Activated CD4-positive, alpha-beta memory T cell treated with anti-CD3 and anti-CD28 coated beads for 36 hours (primary cell): ENCODE measurements at regions not wholly inside any gene's neighbourhood (a gene's known extent, or its start where the extent isn't known, plus 50 kb on each side); places are given as distances from the start of the nearest gene placed in this dataset.

Source experiments
- CTCF ChIA-PET: fragments of 350-600 bp; sonication (Branson Sonifier 250); formaldehyde crosslinking; loops from one replicate; lab custom pipeline; 2021; ENCODE audit warnings: antibody characterized with exemption, inconsistent platforms; lab: Charles Lee
- POLR2A ChIA-PET: fragments of 350-600 bp; sonication (Branson Sonifier 250); formaldehyde crosslinking; loops from one replicate; lab custom pipeline; 2021; ENCODE audit warnings: antibody characterized with exemption; lab: Charles Lee
- DNase-seq: peaks from one replicate; pipeline ENCODE4 v3.0.0-alpha.2; 2020
- H3K27ac Mint-ChIP-seq: one replicate; pipeline ENCODE4 v1.8.0; 2021; ENCODE audit warnings: mixed read lengths
- H3K27me3 Mint-ChIP-seq: one replicate; pipeline ENCODE4 v1.8.0; 2021; ENCODE audit warnings: mixed read lengths
- H3K36me3 Mint-ChIP-seq: one replicate; pipeline ENCODE4 v1.8.0; 2021; ENCODE audit warnings: mixed read lengths
- H3K4me1 Mint-ChIP-seq: one replicate; pipeline ENCODE4 v1.8.0; 2021; ENCODE audit warnings: low read depth, mixed read lengths
- H3K4me3 Mint-ChIP-seq: one replicate; pipeline ENCODE4 v1.8.0; 2021; ENCODE audit warnings: mild to moderate bottlenecking, mixed read lengths
- H3K9me3 Mint-ChIP-seq: one replicate; pipeline ENCODE4 v1.8.0; 2021; ENCODE audit warnings: mixed read lengths
- intact Hi-C: fragments of 100-400 bp; cut with micrococcal nuclease; formaldehyde crosslinking; loops from one replicate; pipeline ENCODE4 v1.15.1; 2023

DNA sequence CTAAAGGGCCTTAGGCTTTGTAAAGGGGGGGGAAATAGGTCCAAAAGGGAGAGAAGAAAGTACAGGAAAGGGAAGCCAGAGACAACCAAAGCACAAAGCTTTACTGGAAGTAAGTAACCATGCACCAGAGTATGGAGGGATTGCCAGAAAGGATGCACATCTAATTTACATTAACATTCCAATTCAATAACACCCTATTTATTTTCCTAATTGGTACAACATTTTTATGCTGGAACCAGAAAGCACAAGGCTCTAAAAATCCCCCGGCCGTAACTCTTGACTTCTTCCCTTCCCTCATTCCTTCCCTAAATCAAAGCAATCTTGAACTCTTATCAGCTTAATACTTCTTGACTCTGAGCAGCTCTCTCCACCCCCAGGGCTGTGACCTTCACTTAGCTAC lies 400.0 kb upstream of the CELF2 start:
- no peak for DNase-seq
- Mint-ChIP-seq H3K4me3 (no peak overlapping the region), H3K27me3 (peaks cover 3% of the 10 kb centered on the region), H3K36me3 (no peaks in the 10 kb centered on the region), H3K4me1 (no peaks in the 10 kb centered on the region), H3K27ac (no peak overlapping the region), H3K9me3 (no peaks in the 10 kb centered on the region)
- ChIA-PET POLR2A (no interaction called here), CTCF (no interaction called here)
- intact Hi-C loops = no loop called here

DNA sequence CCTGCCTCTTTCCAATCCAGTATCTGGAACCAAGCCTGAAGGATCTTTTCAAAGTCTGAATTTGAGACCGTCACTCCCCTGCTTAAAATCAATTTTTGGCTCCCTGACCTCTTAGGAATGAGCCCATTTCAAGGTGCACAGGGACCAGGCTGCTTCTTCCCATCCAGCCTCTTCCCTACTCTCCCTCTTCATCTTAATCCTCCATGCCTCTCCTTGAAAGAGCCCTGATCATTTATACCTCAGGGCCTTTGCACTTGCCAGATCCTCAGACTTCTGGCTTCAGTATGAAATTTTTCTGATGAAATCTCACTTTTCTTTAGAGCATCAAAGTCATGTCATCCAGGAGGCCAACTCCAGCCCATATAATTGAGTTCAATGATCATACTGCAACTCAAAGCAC lies 399.5 kb upstream of the CELF2 start:
- Mint-ChIP-seq H3K27me3 (peaks cover 3% of the 10 kb centered on the region), H3K27ac (no peak overlapping the region), H3K9me3 (no peaks in the 10 kb centered on the region), H3K4me1 (no peaks in the 10 kb centered on the region), H3K4me3 (no peak overlapping the region), H3K36me3 (no peaks in the 10 kb centered on the region)
- DNase-seq = no peak
- POLR2A ChIA-PET = no interaction called here
- CTCF ChIA-PET = no interaction called here
- intact Hi-C loops = no loop called here

DNA sequence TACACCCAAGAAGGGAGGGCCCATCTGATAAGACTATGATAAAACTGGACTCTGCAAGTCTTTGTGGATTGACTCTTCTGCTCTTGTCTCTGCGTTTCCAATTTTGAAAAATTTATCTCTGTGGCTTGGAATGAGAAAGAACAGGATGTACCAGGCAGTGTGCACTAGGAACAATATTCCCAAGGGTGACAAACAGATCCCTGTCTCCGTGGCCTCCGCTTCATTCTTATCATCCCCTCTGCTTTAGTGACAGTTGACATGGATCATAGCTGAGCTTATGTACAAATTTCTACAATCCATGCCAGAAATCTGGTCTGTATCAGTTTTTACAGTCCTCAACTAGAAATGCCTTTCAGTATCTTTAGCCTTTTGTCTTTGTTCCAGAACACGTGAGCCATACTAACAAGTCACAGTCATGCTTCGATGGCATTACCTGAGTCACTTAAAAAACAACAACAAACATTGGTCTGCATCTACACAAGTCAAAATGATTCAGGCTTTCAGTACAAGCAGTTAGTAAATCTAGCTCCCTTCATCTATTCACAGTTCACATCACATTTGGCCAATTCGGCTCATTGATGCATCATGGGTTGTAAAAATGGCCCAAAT lies 393.6 kb upstream of the CELF2 start:
- Mint-ChIP-seq H3K4me3 (no peak overlapping the region), H3K27ac (no peak overlapping the region), H3K9me3 (no peaks in the 10 kb centered on the region), H3K36me3 (no peaks in the 10 kb centered on the region), H3K27me3 (no peaks in the 10 kb centered on the region), H3K4me1 (no peaks in the 10 kb centered on the region)
- CTCF ChIA-PET = no interaction called here
- DNase-seq = no peak
- intact Hi-C loops = no loop called here
- POLR2A ChIA-PET = no interaction called here

DNA sequence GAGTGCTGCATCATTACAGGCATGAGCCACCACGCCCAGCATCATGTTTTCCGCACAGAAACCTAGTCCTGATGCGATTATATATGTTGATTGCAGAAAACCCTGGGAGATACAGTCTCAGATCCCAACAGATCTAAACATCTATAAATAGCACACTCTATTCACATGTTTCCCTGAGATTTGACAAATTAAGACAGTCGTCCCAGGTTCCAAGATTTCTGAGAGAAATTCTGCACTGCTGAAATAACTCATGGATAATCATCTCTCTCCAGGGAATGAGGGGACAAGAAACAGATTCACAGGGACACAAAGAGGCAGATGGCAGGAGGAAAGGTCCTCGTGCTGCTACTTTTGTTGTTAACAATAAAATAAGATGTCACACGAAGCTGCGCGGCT lies 393.1 kb upstream of the CELF2 start:
- Mint-ChIP-seq H3K27ac (no peak overlapping the region), H3K36me3 (no peaks in the 10 kb centered on the region), H3K9me3 (no peaks in the 10 kb centered on the region), H3K27me3 (no peaks in the 10 kb centered on the region), H3K4me3 (no peak overlapping the region), H3K4me1 (no peaks in the 10 kb centered on the region)
- ChIA-PET CTCF (no interaction called here), POLR2A (no interaction called here)
- intact Hi-C loops = no loop called here
- DNase-seq = no peak

DNA sequence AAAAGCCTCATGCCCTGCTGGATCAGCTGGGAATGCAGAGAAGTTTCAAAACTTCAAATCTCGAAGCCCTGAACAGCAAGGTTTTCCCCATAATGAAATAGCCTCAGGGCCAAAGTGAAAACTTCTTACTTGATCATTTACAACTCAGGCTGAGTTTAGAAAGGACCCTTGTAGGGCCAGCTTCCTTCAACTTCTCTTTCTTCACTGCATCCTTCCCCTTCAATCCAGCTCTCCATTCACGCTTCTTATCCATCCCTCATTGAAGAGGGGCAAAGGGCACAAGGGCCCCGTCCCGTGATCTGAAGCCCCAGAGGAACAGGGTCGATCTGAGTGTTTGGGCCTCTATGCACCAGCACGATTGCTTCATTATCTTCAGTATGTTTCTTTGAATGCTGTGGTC lies 392.2 kb upstream of the CELF2 start:
- DNase-seq = no peak
- CTCF ChIA-PET = no interaction called here
- Mint-ChIP-seq H3K27ac (no peak overlapping the region), H3K27me3 (no peaks in the 10 kb centered on the region), H3K36me3 (no peaks in the 10 kb centered on the region), H3K4me3 (no peak overlapping the region), H3K9me3 (no peaks in the 10 kb centered on the region), H3K4me1 (no peaks in the 10 kb centered on the region)
- intact Hi-C loops = no loop called here
- POLR2A ChIA-PET = no interaction called here

DNA sequence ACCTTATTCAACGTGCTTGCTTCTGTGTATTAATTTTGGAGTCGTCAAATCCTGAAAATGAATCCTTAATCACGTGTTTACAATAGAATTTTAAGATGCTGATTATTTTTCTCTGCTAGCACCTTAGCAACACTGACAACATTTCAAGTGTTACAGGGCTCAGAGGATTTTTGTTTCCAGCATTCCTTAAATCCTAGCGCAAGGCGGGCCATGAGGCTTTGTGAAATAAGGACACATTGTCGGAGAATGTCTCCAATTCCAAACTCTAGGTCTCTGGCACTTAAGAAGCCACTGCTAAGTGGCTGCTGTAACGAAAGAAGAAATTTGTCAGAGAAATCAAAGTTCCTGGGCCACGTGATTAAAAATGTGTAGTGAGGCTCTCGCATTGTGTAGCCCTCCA lies 390.9 kb upstream of the CELF2 start:
- CTCF ChIA-PET = no interaction called here
- intact Hi-C loops = no loop called here
- Mint-ChIP-seq H3K36me3 (no peaks in the 10 kb centered on the region), H3K4me1 (no peaks in the 10 kb centered on the region), H3K27me3 (no peaks in the 10 kb centered on the region), H3K27ac (no peak overlapping the region), H3K4me3 (no peak overlapping the region), H3K9me3 (no peaks in the 10 kb centered on the region)
- DNase-seq = no peak
- POLR2A ChIA-PET = no interaction called here

DNA sequence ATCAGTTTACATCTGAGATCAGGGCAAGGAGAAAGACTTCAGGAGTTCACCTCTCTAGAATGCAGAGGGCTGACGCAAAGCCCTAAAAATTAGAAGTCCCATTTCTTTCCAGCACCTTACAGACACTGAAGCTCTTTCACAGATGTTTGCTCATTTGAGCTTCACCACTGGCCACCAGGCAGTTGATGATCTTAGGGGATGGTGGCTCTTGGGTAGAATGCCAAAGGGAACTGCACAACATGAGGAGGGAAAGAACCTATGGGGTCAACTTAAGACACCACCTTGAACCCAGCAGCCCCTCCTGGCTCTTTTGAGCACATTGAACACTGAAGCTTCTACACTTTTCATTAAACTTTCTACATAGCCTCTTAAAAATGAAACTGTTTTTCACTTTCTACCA lies 390.3 kb upstream of the CELF2 start:
- Mint-ChIP-seq H3K36me3 (no peaks in the 10 kb centered on the region), H3K27me3 (no peaks in the 10 kb centered on the region), H3K4me3 (no peak overlapping the region), H3K9me3 (no peaks in the 10 kb centered on the region), H3K27ac (no peak overlapping the region), H3K4me1 (no peaks in the 10 kb centered on the region)
- intact Hi-C loops = no loop called here
- ChIA-PET CTCF (no interaction called here), POLR2A (no interaction called here)
- no peak for DNase-seq

DNA sequence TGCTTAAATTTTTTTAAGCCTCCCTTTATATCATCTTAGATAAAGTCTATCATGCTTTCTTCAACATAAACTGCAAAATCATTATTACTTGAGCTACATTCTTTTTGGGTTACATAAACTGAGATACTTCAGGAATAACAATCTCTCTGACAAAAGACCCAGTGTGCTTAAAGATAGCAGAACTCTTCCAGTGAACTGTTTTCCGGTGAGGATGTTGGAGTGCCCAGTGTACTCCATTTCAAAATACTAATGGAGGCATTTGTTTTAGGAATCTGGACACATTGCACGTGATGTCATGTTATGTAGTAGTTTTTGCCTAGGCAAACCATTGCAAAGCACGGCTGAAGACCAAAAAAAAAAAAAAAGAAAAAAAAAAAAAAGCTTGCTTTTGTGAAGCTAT lies 388.2 kb upstream of the CELF2 start:
- Mint-ChIP-seq H3K27me3 (no peaks in the 10 kb centered on the region), H3K9me3 (no peaks in the 10 kb centered on the region), H3K4me3 (no peak overlapping the region), H3K4me1 (no peaks in the 10 kb centered on the region), H3K27ac (no peak overlapping the region), H3K36me3 (no peaks in the 10 kb centered on the region)
- DNase-seq = no peak
- CTCF ChIA-PET = no interaction called here
- POLR2A ChIA-PET = interaction anchor here (0.6 kb wide), 1 partner anchor 190 kb away, joined by 3 read pairs; no protein-coding TSS in a partner anchor
- intact Hi-C loops = no loop called here

DNA sequence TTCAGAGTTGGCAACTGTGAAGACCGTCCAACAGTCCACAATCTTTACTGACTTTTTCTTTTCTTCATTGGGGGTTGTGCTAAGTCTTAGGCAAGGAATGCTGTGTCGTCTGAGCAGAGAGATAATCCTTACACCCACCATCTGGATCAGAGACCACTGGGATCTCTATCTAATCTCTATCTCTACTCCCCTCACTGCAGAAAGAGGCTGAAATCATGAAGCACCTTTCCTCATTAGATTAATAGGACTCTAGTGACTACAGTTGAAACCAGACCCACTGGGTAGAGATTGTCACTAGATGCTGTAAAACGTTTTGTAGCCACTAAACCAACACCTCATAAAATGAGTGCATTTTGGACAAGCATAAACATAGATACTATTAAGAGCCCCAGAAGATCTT lies 387.4 kb upstream of the CELF2 start:
- CTCF ChIA-PET = no interaction called here
- H3K9me3 Mint-ChIP-seq = no peaks in the 10 kb centered on the region
- no peak for DNase-seq
- no peaks in the 10 kb centered on the region for H3K4me1 Mint-ChIP-seq
- POLR2A ChIA-PET = interaction anchor here (0.6 kb wide), 1 partner anchor 189 kb away, joined by 3 read pairs; no protein-coding TSS in a partner anchor
- intact Hi-C loops = no loop called here
- no peaks in the 10 kb centered on the region for H3K36me3 Mint-ChIP-seq
- H3K27ac Mint-ChIP-seq = no peak overlapping the region
- H3K27me3 Mint-ChIP-seq = peaks cover 3% of the 10 kb centered on the region
- no peak overlapping the region for H3K4me3 Mint-ChIP-seq

DNA sequence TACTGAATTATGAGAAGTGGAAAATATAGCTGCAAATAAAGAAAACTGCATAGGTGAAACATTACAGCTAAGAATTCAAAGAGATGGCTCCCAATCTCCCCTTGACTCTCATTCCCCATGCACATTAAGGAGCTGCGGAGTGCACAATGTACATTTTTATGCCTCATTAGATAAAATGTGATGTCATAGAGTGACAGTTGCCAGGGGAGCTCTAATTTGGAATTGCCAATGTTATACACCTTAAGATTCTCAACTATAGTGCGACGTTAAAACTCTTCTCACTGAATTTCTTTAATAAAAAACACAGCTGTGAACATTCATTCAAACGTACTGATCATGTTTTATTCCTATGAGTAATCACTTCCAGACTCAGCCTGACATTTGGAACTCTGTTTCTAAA lies 386.9 kb upstream of the CELF2 start:
- no peaks in the 10 kb centered on the region for H3K9me3 Mint-ChIP-seq
- DNase-seq = no peak
- H3K36me3 Mint-ChIP-seq = no peaks in the 10 kb centered on the region
- ChIA-PET POLR2A (no interaction called here), CTCF (interaction anchor here (0.6 kb wide), 1 partner anchor 432 kb away, joined by 3 read pairs; no protein-coding TSS in a partner anchor)
- no peak overlapping the region for H3K4me3 Mint-ChIP-seq
- H3K27ac Mint-ChIP-seq = no peak overlapping the region
- intact Hi-C loops = no loop called here
- peaks cover 3% of the 10 kb centered on the region for H3K27me3 Mint-ChIP-seq
- no peaks in the 10 kb centered on the region for H3K4me1 Mint-ChIP-seq

DNA sequence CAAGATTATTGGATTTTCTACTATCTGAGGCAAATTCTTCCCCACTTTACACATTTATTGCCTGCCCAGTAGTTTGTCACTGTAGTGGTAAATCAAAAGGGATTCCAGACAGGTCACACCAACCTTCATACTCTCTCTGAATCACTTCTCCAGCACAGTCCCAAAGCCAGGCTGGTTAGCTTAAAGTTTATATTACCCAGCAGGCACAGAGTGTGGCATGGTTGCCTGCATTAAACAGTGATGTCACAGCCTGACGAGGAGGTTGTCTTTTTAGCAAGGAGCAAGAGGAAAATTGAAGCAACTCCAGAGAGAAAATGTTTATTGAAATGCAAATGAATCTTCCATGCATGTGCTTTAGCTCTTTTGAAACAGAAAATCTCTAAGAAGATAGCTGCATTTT lies 375.5 kb upstream of the CELF2 start:
- H3K36me3 Mint-ChIP-seq = no peaks in the 10 kb centered on the region
- intact Hi-C loops = no loop called here
- POLR2A ChIA-PET = no interaction called here

DNA sequence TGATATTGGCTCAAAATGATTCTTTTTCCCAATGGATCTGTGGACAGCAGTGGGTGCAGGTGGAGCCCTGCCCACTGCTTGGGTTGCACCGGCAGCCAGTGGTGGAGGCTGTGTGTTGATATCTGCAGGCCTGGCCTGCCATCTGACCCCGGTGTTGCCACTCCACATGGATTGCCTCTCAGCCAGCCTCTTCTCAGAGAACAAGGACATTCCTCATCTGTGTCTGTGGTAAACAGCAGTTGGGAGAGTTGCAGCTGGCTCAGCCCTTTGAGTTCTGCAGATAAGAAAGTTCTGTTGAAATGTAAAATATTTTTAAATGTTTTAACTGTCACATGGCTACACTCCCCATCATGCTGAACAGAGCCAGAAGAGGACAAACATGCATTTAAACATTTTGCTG lies 374.9 kb upstream of the CELF2 start:
- Mint-ChIP-seq H3K27me3 (peaks cover 11% of the 10 kb centered on the region), H3K36me3 (no peaks in the 10 kb centered on the region), H3K27ac (no peak overlapping the region), H3K4me3 (no peak overlapping the region), H3K4me1 (no peaks in the 10 kb centered on the region), H3K9me3 (no peaks in the 10 kb centered on the region)
- intact Hi-C loops = no loop called here
- ChIA-PET POLR2A (no interaction called here), CTCF (no interaction called here)
- DNase-seq = no peak

More for the DNA sequence above, 375.5 kb upstream of the CELF2 start:
- Mint-ChIP-seq H3K27me3 (peaks cover 7% of the 10 kb centered on the region), H3K9me3 (no peaks in the 10 kb centered on the region), H3K27ac (no peak overlapping the region), H3K4me1 (no peaks in the 10 kb centered on the region), H3K4me3 (no peak overlapping the region)
- DNase-seq = no peak
- CTCF ChIA-PET = no interaction called here

DNA sequence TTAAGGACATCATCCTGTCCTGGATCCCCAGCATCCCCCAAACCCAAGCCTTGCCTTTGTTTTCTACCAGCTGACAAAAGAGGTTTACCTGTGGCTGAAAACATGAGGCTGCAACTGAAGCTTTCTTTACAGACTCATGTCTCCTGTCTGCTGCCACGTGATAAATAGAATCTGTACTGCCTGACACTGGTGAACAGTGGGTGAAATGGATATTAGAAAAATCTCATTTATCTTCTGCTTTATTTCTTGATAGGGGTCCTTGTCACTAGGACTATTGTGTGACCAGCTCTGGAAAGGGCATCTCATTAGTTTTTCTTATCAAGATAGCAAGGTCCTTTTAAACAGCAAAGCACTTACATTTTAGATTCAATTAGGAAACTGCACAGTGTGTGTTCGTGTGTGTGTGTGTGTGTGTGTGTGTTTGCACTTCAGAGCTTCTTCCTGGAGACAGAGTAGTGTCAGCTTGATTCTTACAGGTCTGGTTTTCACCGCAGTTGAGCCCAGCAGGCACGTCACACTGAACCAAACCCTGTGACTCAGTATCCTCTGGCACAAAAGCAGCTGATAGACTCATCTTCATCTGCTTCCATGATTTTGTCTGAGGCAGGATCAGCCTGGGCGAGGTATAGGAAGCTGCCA lies 373.5 kb upstream of the CELF2 start:
- ChIA-PET POLR2A (no interaction called here), CTCF (no interaction called here)
- Mint-ChIP-seq H3K9me3 (no peaks in the 10 kb centered on the region), H3K27me3 (peaks cover 19% of the 10 kb centered on the region), H3K4me3 (no peak overlapping the region), H3K4me1 (no peaks in the 10 kb centered on the region), H3K27ac (no peak overlapping the region), H3K36me3 (no peaks in the 10 kb centered on the region)
- DNase-seq = no peak
- intact Hi-C loops = no loop called here
